MG63 (cell line): ENCODE measurements at regions not wholly inside any gene's neighbourhood (a gene's known extent, or its start where the extent isn't known, plus 50 kb on each side); places are given as distances from the start of the nearest gene placed in this dataset.
"Not testable (repeated sequence)": the region's sequence is repeated elsewhere in the genome, so short reads cannot be mapped to it uniquely, and the experiment has no call there.

ENCODE experiments used
- DNase-seq: peaks from one replicate; pipeline ENCODE4 v3.0.0-alpha.2; 2020
- H3K27me3 ChIP-seq: fragments of 250-450 bp; sonication (Bioruptor Pico); 2 replicates; pipeline ENCODE4 v1.5.1; 2020; ENCODE audit warnings: mild to moderate bottlenecking, moderate library complexity
- H3K36me3 ChIP-seq: fragments of 250-450 bp; sonication (Bioruptor Pico); 2 replicates; pipeline ENCODE4 v1.5.1; 2020; ENCODE audit warnings: mild to moderate bottlenecking, moderate library complexity
- H3K4me3 ChIP-seq: fragments of 250-450 bp; sonication (Bioruptor Pico); 2 replicates; pipeline ENCODE4 v1.5.1; 2020; ENCODE audit warnings: mild to moderate bottlenecking, moderate library complexity
- H3K9me3 ChIP-seq: fragments of 250-450 bp; sonication (Bioruptor Pico); 2 replicates; pipeline ENCODE4 v1.5.1; 2020; ENCODE audit warnings: mild to moderate bottlenecking, moderate library complexity

DNA sequence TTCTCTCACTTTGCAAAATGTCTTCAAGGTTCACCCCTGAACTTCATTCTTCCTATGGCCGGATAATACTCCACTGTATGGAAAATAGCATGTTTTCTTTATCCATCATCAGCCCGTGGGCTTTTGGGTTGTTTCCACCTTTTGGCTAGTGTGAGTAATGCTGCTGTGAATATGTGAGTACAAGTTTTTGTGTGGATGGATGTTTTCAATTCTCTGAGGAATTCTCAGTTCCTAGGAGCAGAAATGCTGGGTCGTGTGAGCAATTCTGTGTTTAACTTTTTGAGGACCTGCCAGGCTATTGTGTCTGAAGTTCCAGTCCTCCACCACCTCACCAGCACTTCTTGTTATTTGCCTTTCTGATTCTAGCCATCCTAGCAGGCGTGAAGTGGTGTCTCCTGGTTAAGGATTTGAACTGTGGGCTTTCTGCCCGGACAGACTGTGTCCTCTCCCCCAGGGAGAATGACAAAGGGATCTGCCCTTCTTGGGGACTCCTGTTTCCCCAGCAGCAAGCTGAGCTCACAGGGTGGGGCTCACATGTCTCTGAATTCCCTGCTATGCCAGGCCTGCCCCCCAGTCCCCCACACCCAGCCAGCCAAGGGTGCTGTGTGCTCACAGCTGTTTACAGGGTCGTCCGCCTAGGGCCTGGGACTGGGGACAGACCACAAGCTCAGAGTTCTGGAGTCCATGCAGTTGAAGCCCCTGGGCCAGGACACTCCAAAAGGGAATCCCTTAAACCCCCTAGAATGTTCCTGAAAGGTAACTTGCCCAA lies 92.2 kb upstream of the CIBAR2 start:
- H3K4me3 ChIP-seq = no peak overlapping the region
- H3K36me3 ChIP-seq = 0 out of 2 replicates have a peak, but pooled peaks cover 4% of the 10 kb centered on the region
- no peaks in the 10 kb centered on the region for H3K27me3 ChIP-seq
- H3K9me3 ChIP-seq = 0 out of 2 replicates have a peak, but pooled peaks cover 2% of the 10 kb centered on the region
- no peak for DNase-seq

DNA sequence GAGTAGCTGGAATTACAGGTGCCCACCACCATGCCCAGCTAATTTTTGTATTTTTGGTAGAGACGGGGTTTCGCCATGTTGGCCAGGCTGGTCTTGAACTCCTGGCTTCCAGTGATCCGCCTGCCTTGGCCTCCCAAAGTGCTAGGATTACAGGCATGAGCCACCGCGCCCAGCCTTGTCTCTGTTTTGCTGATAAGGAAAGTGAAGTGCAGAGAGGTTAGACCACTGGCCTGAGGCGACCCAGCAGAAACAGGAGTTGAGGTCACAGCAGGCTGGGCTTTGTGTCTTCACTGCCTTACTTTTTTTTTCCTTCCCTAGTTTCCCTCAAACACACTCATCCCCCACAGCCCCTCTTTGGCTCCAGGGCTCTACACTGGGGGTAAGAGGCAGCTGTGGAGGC lies 93.0 kb upstream of the CIBAR2 start:
- not testable (repeated sequence) for H3K9me3 ChIP-seq, DNase-seq, H3K4me3 ChIP-seq, H3K27me3 ChIP-seq, H3K36me3 ChIP-seq

DNA sequence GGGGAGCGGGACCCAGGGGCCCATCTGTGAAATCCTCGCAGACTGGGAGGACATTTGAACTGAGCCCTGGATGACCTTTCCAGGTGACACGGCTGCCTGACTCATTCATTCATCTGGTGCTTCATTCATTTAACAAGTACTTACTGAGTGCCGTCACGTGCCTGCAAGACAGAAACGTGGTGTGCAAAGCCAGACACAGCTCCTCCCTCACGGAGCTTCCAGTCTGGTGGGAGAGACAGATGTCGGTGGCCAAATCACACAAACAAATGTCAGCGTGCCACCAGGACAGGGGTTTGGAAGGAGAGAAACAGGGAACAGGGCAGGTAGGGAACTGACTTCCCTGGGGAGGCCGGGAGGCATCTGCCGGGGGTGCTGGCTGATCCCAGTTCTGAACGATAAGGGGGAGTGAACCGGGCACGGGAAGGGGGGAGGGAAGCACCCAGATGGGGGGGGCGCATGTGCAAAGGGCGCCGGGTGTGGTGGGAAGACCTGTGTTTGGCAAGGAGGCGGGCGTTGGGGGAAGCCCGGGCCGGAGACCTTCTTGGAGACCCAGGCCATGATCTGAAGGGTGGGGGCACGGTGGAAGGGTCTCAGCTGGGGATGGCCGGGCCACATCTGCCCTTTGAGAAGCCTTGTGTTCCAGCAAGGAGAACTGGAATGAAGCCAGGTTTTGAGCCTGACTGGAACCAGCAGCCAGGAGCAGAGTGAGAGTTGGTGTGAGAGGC lies 93.6 kb upstream of the CIBAR2 start:
- Histone ChIP-seq H3K36me3 (0 out of 2 replicates have a peak, but pooled peaks cover 4% of the 10 kb centered on the region), H3K9me3 (0 out of 2 replicates have a peak, but pooled peaks cover 2% of the 10 kb centered on the region), H3K27me3 (no peaks in the 10 kb centered on the region), H3K4me3 (no peak overlapping the region)
- no peak for DNase-seq

DNA sequence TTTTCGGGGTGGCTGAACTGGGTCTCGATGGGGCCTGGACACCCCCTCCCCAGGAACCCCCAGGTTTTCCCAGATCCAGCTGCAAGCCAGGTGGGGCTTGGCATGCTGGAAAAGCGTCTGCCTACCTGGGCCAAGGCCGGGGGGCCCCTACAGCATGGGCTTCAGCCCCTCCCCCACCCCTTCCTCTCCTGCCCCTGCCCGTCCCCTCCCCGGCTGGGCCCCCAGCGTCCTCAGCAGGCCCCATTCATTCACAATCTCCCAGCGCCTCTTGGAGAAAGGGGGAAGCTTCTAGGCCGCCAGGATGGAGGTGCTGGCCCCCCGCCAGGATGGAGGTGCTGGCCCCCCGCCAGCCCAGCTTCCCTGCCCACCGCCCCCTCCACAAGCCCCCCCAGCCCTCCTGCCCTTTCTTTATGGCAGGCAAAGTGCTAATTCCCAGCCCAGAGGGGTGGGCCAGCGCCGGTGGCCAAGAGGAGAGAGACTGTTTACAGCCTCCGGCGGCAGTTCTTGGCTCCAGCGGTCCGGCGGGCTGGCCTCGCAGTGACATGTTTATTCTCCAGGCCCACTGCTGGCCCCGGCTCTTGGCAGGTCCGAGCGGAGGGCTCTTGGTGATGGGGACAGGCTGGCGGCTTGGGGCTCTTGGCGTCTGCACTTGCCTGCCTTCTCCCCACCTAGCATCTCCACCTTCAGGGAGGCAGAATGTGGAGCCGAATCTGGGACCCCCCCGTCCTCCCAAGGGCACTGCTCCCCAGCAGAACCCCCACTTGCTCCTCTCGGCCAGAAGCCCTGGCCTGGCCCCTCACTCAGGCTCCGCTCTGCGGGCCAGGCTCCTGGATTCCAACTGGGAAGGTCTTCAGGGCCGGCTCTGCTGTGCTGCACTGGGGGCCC lies 94.4 kb upstream of the CIBAR2 start:
- H3K4me3 ChIP-seq = no peak overlapping the region
- peak; percentile 45 for DNase-seq
- H3K9me3 ChIP-seq = 0 out of 2 replicates have a peak, but pooled peaks cover 2% of the 10 kb centered on the region
- no peaks in the 10 kb centered on the region for H3K27me3 ChIP-seq
- H3K36me3 ChIP-seq = 0 out of 2 replicates have a peak, but pooled peaks cover 4% of the 10 kb centered on the region

DNA sequence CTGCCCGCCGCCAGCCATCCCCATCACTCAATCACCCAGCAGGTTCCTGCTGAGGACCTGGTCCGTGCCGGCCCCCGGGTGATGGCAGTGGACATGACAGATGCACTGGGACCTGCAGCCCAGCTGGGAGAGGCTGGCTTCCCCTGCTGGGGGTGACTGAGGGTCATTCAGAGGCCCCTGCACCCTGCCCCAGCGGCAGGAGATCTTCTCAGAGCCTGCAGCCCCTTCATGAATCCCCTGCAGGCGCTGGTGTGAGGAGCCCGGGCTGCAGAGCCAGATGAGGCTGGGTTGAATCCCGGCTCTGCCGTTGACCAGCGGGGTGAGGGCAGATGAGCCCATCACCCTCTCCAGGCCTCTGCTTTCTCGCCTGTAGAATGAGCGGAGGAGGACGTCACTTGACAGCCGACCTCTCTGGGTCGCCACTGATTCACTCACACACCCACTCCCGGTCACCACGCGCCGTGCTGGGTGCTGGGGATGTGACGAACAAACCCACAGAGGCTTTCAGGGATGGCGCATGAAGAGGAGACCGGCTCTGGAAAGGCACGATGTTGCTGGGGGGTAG lies 95.2 kb upstream of the CIBAR2 start:
- Histone ChIP-seq H3K27me3 (no peaks in the 10 kb centered on the region), H3K4me3 (no peak overlapping the region), H3K36me3 (0 out of 2 replicates have a peak, but pooled peaks cover 6% of the 10 kb centered on the region), H3K9me3 (0 out of 2 replicates have a peak, but pooled peaks cover 2% of the 10 kb centered on the region)
- no peak for DNase-seq

DNA sequence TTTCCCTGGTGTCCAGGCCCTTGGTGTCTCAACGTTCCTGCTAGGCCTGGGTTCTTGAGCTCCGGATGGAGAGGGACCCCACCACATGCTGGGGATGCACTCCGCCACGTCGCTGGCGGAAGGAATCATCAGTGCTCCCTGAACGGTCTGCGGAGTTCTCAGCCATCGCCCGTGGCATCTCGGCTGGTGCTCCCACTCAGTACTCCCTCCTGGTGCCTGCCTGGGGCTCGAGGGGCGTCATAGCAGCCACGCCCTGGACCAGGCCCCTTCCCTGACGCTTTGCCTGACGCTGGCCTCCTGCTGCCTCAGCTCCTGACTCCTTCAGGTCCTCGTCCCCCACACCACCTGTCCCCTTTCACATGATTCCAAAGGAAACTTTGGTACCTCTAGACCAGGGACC lies 95.9 kb upstream of the CIBAR2 start:
- Histone ChIP-seq H3K9me3 (0 out of 2 replicates have a peak, but pooled peaks cover 2% of the 10 kb centered on the region), H3K27me3 (no peaks in the 10 kb centered on the region), H3K36me3 (peaks cover 6% of the 10 kb centered on the region; the same call in 1 of the 2 replicates), H3K4me3 (no peak overlapping the region)
- DNase-seq = no peak

DNA sequence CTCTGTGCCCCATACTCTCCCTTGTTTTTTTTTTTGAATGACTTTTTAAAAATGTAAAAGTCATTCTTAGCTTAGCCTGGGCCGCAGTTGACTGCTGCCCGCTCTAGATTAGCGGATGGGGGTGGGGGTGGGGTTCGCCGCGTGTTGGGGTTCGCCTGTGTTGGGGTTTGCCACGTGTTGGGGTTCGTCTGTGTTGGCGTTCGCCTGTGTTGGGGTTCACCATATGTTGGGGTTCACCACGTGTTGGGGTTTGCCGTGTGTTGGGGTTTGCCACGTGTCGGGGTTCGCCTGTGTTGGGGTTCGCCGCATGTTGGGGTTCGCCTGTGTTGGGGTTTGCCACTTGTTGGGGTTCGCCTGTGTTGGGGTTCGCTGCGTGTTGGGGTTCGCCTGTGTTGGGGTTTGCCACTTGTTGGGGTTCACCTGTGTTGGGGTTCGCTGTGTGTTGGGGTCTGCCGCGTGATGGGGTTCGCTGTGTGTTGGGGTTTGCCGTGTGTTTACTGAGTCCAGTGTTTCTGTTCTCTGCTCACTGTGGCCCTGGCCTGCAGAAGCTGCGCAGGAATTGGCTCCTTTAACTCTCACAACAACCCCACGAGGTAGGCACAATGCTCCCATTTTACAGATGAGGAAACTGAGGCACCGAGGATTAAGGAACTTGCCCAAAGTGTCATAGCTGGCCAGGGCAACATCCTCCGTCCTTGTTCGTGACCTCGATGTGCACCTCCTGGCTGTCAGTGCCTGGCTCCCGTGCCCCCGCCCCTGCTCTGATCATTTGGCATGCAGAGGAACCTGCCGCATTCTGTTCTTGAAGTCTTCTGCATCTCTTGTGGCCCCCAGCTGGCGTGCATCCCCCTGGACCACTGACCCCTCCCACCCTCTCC lies 96.6 kb upstream of the CIBAR2 start:
- Histone ChIP-seq H3K4me3 (no peak overlapping the region), H3K36me3 (peaks cover 6% of the 10 kb centered on the region; the same call in 1 of the 2 replicates), H3K27me3 (no peaks in the 10 kb centered on the region), H3K9me3 (0 out of 2 replicates have a peak, but pooled peaks cover 2% of the 10 kb centered on the region)
- no peak for DNase-seq

DNA sequence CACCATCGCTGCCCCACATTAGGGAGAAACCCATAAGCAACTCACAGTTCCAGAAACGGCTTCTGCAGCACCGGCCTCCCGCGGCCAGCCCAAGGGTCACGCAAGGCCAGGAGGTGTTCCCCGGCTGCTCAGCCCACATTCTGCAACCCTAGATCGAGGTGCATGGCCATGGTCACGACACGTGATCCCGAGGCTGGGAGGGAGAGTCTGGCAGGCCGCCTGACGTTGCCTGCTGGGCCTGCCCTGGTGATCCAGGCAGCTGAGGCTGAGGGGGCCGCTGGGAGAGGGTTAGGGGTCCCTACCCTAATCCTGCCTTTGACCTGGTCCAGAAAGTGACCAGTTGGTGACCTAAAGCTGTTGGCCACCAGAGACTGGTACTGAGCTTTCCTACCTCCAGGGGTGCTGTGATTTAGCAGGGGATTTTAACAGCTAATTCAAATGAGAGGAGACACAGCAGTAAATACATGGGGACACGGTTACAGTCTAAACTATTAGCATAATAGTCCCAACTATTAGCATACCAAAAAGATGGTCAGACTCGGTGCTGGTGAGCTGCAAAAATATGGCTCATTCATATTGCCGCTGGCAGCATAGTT lies 97.4 kb upstream of the CIBAR2 start:
- Histone ChIP-seq H3K4me3 (no peak overlapping the region), H3K36me3 (peaks cover 3% of the 10 kb centered on the region; the same call in 1 of the 2 replicates), H3K9me3 (no peaks in the 10 kb centered on the region), H3K27me3 (no peaks in the 10 kb centered on the region)
- DNase-seq = no peak

DNA sequence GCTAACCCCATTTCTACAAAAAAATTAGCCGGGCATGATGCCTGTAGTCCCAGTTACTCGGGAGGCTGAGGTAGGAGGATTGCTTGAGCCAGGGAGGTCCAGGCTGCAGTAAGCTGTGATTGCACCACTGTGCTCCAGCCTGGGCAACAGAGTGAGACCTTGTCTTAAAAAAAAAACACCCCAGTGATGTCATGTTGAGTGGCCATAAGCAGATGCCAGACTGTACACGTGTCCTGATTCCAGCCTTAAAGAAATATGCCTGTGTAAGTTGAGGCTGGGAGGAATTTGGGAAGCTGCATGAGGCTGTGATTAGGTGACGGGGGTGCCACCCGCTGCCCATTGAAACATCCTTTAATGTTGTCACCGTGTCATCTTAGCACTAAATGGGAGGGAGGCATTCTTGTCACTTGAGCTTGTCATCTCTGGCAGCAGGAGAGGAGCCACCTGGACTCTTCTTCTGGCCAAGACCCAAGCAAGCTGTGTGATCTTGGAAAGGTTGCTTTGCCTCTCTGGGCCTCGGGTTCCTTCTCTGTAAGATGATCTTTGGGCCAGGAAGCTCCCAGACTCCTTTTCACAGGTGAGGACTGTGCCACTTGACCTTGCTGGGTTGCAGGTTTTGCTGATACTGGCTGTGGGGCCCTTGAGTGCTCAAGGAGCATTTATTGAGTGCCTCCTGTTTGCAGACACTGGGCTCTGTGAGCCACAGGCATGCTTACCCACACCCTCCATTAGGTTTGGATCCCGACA lies 98.3 kb upstream of the CIBAR2 start:
- Histone ChIP-seq H3K4me3 (no peak overlapping the region), H3K27me3 (no peaks in the 10 kb centered on the region), H3K9me3 (no peaks in the 10 kb centered on the region), H3K36me3 (peaks cover 3% of the 10 kb centered on the region; the same call in 1 of the 2 replicates)
- DNase-seq = peak; percentile 51

DNA sequence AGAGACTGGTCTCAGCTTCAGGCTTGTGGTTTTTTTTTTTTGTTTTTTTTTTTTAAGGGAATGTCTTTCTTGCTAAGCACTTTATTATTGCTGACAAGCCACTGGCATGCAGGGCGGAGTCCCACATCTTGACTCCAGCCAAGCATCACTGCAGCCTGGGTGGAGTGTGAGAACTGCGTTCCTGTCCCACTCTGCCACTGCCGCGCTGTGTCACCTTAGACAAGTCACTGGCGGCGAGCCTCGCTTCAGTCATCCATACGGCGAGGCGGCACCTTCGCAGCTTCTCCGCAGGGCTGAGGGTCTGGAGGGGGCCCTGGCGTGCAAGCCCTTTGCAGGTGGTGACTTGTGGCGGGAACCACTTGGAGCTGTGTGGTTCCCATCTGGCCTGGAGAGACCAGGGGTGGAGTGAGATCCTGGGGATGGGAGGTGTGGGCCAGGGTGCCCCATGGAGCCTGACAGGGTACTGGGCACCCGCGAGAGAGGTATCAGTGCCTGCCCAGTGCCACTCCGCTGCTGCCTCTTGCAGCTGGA lies 99.1 kb upstream of the CIBAR2 start:
- no peak for DNase-seq
- H3K4me3 ChIP-seq = no peak overlapping the region

DNA sequence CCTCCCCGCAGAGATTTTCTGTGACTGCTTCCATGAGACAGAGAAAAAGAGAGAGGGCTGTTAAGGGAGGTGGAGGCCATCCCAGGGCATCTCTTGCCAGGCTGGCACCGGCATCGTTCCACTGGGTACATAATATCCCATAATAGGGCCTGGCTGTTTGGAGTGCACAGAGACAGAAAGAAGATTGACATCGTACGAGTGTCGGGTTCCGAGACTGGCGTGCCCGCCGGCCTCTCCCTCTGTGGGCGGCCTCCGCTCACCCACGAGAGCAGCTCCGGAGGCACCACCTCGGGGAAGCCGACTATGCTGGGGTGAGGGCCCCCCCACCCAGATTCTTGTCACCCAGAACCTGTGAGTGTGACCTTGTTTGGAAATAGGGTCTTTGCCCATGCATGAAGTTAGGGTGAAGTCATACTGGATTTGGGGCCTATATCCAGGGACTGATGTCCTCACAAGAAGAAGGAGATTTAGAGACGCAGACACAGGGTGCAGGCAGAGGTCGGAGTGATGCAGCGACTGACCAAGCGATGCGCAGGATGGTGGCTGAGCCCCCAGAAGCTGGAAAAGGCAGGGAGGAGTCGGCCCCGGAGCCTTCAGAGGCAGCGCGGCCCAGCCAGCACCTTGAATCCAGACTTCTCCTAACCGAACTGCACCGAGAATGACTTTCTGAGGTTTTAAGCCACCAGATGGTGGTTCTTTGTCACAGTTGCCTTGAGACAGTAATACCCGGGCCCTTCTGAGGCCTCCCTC lies 101.8 kb upstream of the CIBAR2 start:
- H3K4me3 ChIP-seq = no peak overlapping the region
- no peak for DNase-seq
- no peaks in the 10 kb centered on the region for H3K9me3 ChIP-seq
- no peaks in the 10 kb centered on the region for H3K27me3 ChIP-seq
- peaks cover 3% of the 10 kb centered on the region; the same call in 1 of the 2 replicates for H3K36me3 ChIP-seq

More for the DNA sequence above, 99.1 kb upstream of the CIBAR2 start:
- Histone ChIP-seq H3K27me3 (no peaks in the 10 kb centered on the region), H3K36me3 (peaks cover 3% of the 10 kb centered on the region; the same call in 1 of the 2 replicates), H3K9me3 (no peaks in the 10 kb centered on the region)

DNA sequence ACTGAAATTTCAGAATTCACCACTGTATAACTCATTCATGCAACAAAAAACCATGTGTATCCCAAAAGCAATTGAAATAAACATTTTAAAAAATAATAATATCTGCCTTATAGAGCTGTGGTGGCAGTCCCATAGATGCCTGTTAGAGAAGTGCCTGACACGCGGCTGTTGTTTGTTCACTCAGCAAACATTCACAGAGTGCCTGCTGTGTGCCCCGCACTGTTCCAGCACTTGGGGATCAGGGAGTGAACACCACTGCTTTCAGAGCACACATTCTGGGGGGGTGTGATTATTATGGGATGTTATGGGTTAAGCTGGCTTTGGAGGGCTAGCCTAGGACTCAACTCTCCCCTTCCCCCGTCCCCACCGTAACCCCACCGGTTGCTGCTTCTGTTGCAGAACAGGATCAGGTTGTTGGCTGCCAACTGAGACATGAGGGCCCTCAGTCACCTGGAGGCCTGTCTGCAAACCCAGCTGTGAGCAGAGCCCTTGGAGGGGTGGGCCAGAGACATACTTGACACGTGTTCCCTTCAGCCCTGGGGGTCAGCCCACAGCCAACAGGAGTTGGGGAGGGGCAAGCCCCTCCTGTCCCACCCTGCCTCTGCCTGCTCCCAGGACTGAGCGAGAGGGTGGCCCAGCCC lies 103.3 kb upstream of the CIBAR2 start:
- no peaks in the 10 kb centered on the region for H3K27me3 ChIP-seq
- H3K4me3 ChIP-seq = no peak overlapping the region
- H3K36me3 ChIP-seq = peaks cover 3% of the 10 kb centered on the region; the same call in 1 of the 2 replicates
- no peak for DNase-seq
- no peaks in the 10 kb centered on the region for H3K9me3 ChIP-seq
